Activated naive CD8-positive, alpha-beta T cell treated with anti-CD3 and anti-CD28 coated beads, Interleukin-2, amount 10 ng/mL, durations not matched to agents 7 days and 5 days (primary cell): ENCODE measurements at regions not wholly inside any gene's neighbourhood (a gene's known extent, or its start where the extent isn't known, plus 50 kb on each side); places are given as distances from the start of the nearest gene placed in this dataset.
"Not testable (repeated sequence)": the region's sequence is repeated elsewhere in the genome, so short reads cannot be mapped to it uniquely, and the experiment has no call there.

Experiments used
- ATAC-seq: fragments of 150-1000 bp; cut with Tn5 transposase; one replicate; pipeline ENCODE4 v1.10.0; 2021; ENCODE audit warnings: low read depth, moderate library complexity
- POLR2A ChIA-PET: fragments of 350-600 bp; sonication (Branson Sonifier 250); formaldehyde crosslinking; loops from one replicate; lab custom pipeline; 2021; ENCODE audit warnings: antibody characterized with exemption; lab: Charles Lee
- DNase-seq: peaks from one replicate; pipeline ENCODE4 v3.0.0; 2021
- H3K27ac Mint-ChIP-seq: one replicate; pipeline ENCODE4 v1.8.0; 2022; ENCODE audit warnings: mild to moderate bottlenecking, mixed read lengths
- H3K27me3 Mint-ChIP-seq: one replicate; pipeline ENCODE4 v1.8.0; 2022; ENCODE audit warnings: mild to moderate bottlenecking, moderate library complexity, mixed read lengths
- H3K36me3 Mint-ChIP-seq: one replicate; pipeline ENCODE4 v1.8.0; 2021; ENCODE audit warnings: mild to moderate bottlenecking, mixed read lengths
- H3K4me1 Mint-ChIP-seq: one replicate; pipeline ENCODE4 v1.8.0; 2021; ENCODE audit warnings: mixed read lengths
- H3K4me3 Mint-ChIP-seq: one replicate; pipeline ENCODE4 v1.8.0; 2022; ENCODE audit warnings: mild to moderate bottlenecking, moderate library complexity, mixed read lengths
- H3K9me3 Mint-ChIP-seq: one replicate; pipeline ENCODE4 v1.8.0; 2021; ENCODE audit warnings: mixed read lengths

- H3K27me3 Mint-ChIP-seq: peaks cover 8% of the 10 kb centered on the region
- no peak for ATAC-seq
- no peak overlapping the region for H3K4me3 Mint-ChIP-seq
- H3K36me3 Mint-ChIP-seq: no peaks in the 10 kb centered on the region
- DNase-seq: no peak
- no peak overlapping the region for H3K27ac Mint-ChIP-seq
- H3K9me3 Mint-ChIP-seq: no peaks in the 10 kb centered on the region
- H3K4me1 Mint-ChIP-seq: peaks cover 3% of the 10 kb centered on the region
- POLR2A ChIA-PET: no interaction called here
Measured at GRCh38 chr5:130693509-130693908, 471.5 kb downstream of the HINT1 start.

- ATAC-seq (no peak), DNase-seq (no peak)
- H3K27ac Mint-ChIP-seq: no peak overlapping the region
- peaks cover 10% of the 10 kb centered on the region for H3K27me3 Mint-ChIP-seq
- POLR2A ChIA-PET: no interaction called here
- peaks cover 3% of the 10 kb centered on the region for H3K4me1 Mint-ChIP-seq
- no peaks in the 10 kb centered on the region for H3K36me3 Mint-ChIP-seq
- no peak overlapping the region for H3K4me3 Mint-ChIP-seq
- H3K9me3 Mint-ChIP-seq: no peaks in the 10 kb centered on the region
Measured at GRCh38 chr5:130692770-130693169, 472.3 kb downstream of the HINT1 start.

- Mint-ChIP-seq H3K27me3 (peaks cover 10% of the 10 kb centered on the region), H3K4me3 (no peak overlapping the region), H3K4me1 (peaks cover 3% of the 10 kb centered on the region), H3K36me3 (no peaks in the 10 kb centered on the region), H3K9me3 (no peaks in the 10 kb centered on the region), H3K27ac (no peak overlapping the region)
- ATAC-seq: no peak
- no peak for DNase-seq
- POLR2A ChIA-PET: no interaction called here
Measured at GRCh38 chr5:130689831-130690230, 475.2 kb downstream of the HINT1 start.

GRCh38 chr5:130687085-130687733 is 477.8 kb downstream of the HINT1 start:
- Mint-ChIP-seq H3K4me1 (peaks cover 3% of the 10 kb centered on the region), H3K27me3 (peaks cover 12% of the 10 kb centered on the region), H3K9me3 (no peaks in the 10 kb centered on the region), H3K27ac (no peak overlapping the region), H3K36me3 (no peaks in the 10 kb centered on the region), H3K4me3 (no peak overlapping the region)
- DNase-seq: no peak
- ATAC-seq: no peak
- POLR2A ChIA-PET: no interaction called here

GRCh38 chr5:130678637-130679036 is 486.4 kb downstream of the HINT1 start:
- H3K36me3 Mint-ChIP-seq: no peaks in the 10 kb centered on the region
- H3K27ac Mint-ChIP-seq: no peak overlapping the region
- no peak overlapping the region for H3K4me3 Mint-ChIP-seq
- H3K9me3 Mint-ChIP-seq: no peaks in the 10 kb centered on the region
- POLR2A ChIA-PET: no interaction called here
- ATAC-seq (no peak), DNase-seq (no peak)
- H3K27me3 Mint-ChIP-seq: peaks cover under 1% of the 10 kb centered on the region
- no peaks in the 10 kb centered on the region for H3K4me1 Mint-ChIP-seq

GRCh38 chr5:130666462-130666861 is 498.6 kb downstream of the HINT1 start:
- Mint-ChIP-seq H3K36me3 (no peaks in the 10 kb centered on the region), H3K27ac (no peak overlapping the region), H3K27me3 (peaks cover 2% of the 10 kb centered on the region), H3K4me3 (no peak overlapping the region), H3K4me1 (no peaks in the 10 kb centered on the region), H3K9me3 (no peaks in the 10 kb centered on the region)
- DNase-seq (no peak), ATAC-seq (no peak)
- POLR2A ChIA-PET: no interaction called here

GRCh38 chr5:130652176-130652575 is 512.9 kb downstream of the HINT1 start:
- H3K9me3 Mint-ChIP-seq: no peaks in the 10 kb centered on the region
- H3K4me3 Mint-ChIP-seq: no peak overlapping the region
- POLR2A ChIA-PET: no interaction called here
- no peak for ATAC-seq
- no peaks in the 10 kb centered on the region for H3K4me1 Mint-ChIP-seq
- H3K27ac Mint-ChIP-seq: no peak overlapping the region
- DNase-seq: no peak
- no peaks in the 10 kb centered on the region for H3K27me3 Mint-ChIP-seq
- no peaks in the 10 kb centered on the region for H3K36me3 Mint-ChIP-seq

GRCh38 chr5:130651440-130651839 is 513.6 kb downstream of the HINT1 start:
- no peak for DNase-seq
- Mint-ChIP-seq H3K27ac (no peak overlapping the region), H3K27me3 (no peaks in the 10 kb centered on the region), H3K4me1 (no peaks in the 10 kb centered on the region), H3K9me3 (no peaks in the 10 kb centered on the region), H3K4me3 (no peak overlapping the region), H3K36me3 (no peaks in the 10 kb centered on the region)
- POLR2A ChIA-PET: no interaction called here
- no peak for ATAC-seq

- DNase-seq: no peak
- H3K27ac Mint-ChIP-seq: no peak overlapping the region
- no peak overlapping the region for H3K4me3 Mint-ChIP-seq
- H3K4me1 Mint-ChIP-seq: no peaks in the 10 kb centered on the region
- POLR2A ChIA-PET: no interaction called here
- H3K27me3 Mint-ChIP-seq: no peaks in the 10 kb centered on the region
- ATAC-seq: no peak
- peaks cover 5% of the 10 kb centered on the region for H3K9me3 Mint-ChIP-seq
- H3K36me3 Mint-ChIP-seq: no peaks in the 10 kb centered on the region
Measured at GRCh38 chr5:130643321-130643720, 521.7 kb downstream of the HINT1 start.

- no peak overlapping the region for H3K27ac Mint-ChIP-seq
- no peaks in the 10 kb centered on the region for H3K27me3 Mint-ChIP-seq
- H3K36me3 Mint-ChIP-seq: no peaks in the 10 kb centered on the region
- DNase-seq (no peak), ATAC-seq (no peak)
- no peak overlapping the region for H3K4me3 Mint-ChIP-seq
- no peaks in the 10 kb centered on the region for H3K4me1 Mint-ChIP-seq
- peaks cover 5% of the 10 kb centered on the region for H3K9me3 Mint-ChIP-seq
- POLR2A ChIA-PET: no interaction called here
Measured at GRCh38 chr5:130642461-130642860, 522.6 kb downstream of the HINT1 start.

- Mint-ChIP-seq H3K36me3 (no peaks in the 10 kb centered on the region), H3K27me3 (no peaks in the 10 kb centered on the region), H3K27ac (no peak overlapping the region), H3K4me3 (no peak overlapping the region), H3K9me3 (peaks cover 5% of the 10 kb centered on the region), H3K4me1 (no peaks in the 10 kb centered on the region)
- POLR2A ChIA-PET: no interaction called here
- ATAC-seq (no peak), DNase-seq (no peak)
Measured at GRCh38 chr5:130627145-130627544, 537.9 kb downstream of the HINT1 start.

- no peaks in the 10 kb centered on the region for H3K27me3 Mint-ChIP-seq
- POLR2A ChIA-PET: no interaction called here
- H3K4me3 Mint-ChIP-seq: no peak overlapping the region
- no peak overlapping the region for H3K27ac Mint-ChIP-seq
- DNase-seq (no peak), ATAC-seq (no peak)
- peaks cover 1% of the 10 kb centered on the region for H3K9me3 Mint-ChIP-seq
- no peaks in the 10 kb centered on the region for H3K36me3 Mint-ChIP-seq
- H3K4me1 Mint-ChIP-seq: no peaks in the 10 kb centered on the region
Measured at GRCh38 chr5:130624805-130625204, 540.3 kb downstream of the HINT1 start.

DNA sequence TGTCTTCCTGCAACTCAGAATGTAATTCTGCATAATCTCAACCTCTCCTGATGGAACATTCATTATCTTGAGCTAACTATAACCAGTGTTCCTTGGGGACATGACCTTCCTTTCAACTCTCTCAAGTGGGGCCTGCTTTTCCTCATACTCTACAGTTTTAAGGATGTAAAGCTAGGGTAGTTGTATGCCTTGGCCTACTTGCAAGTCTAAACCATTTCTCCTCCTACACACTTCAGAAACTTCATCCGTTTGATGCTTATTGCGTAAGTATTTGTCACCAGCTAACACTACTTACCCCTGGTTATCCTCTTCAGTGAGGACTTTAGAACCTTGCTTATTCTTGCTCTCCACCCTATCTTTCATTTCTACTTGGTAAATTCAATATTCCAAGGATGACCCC is 548.9 kb downstream of the HINT1 start:
- no peak overlapping the region for H3K4me3 Mint-ChIP-seq
- DNase-seq (no peak), ATAC-seq (no peak)
- POLR2A ChIA-PET: no interaction called here
- H3K4me1 Mint-ChIP-seq: no peaks in the 10 kb centered on the region
- no peaks in the 10 kb centered on the region for H3K36me3 Mint-ChIP-seq
- no peaks in the 10 kb centered on the region for H3K9me3 Mint-ChIP-seq
- no peak overlapping the region for H3K27ac Mint-ChIP-seq
- no peaks in the 10 kb centered on the region for H3K27me3 Mint-ChIP-seq

DNA sequence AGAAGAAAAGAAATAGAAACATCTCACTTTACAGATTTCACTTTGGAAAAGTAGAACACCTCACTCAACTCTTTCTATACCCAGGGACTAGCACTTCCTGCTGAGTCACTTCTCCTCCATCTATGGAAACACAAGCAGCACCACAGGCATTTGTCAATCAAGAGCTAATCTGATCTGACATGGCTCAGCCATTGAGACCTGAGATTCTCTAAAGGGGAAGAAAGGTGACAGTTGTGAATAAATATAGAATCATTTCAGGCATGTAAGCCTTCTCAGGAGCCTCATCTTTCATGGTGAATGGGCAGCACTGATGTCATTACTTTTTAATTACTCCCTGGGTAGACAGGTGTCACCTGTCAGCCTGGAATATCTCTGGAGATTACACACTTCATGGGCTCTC is 559.8 kb downstream of the HINT1 start:
- no peak for ATAC-seq
- Mint-ChIP-seq H3K27me3 (peaks cover 2% of the 10 kb centered on the region), H3K36me3 (no peaks in the 10 kb centered on the region), H3K9me3 (peaks cover 1% of the 10 kb centered on the region), H3K4me1 (no peaks in the 10 kb centered on the region), H3K27ac (no peak overlapping the region), H3K4me3 (no peak overlapping the region)
- DNase-seq: no peak
- POLR2A ChIA-PET: no interaction called here

GRCh38 chr5:130596647-130597046 is 568.4 kb downstream of the HINT1 start:
- H3K9me3 Mint-ChIP-seq, H3K4me1 Mint-ChIP-seq, DNase-seq, H3K4me3 Mint-ChIP-seq, POLR2A ChIA-PET, H3K27ac Mint-ChIP-seq, H3K36me3 Mint-ChIP-seq, H3K27me3 Mint-ChIP-seq, ATAC-seq: not testable (repeated sequence)
